ENCODE measurements at regions not wholly inside any gene's neighbourhood (a gene's known extent, or its start where the extent isn't known, plus 50 kb on each side); places are given as distances from the start of the nearest gene placed in this dataset.

DNA sequence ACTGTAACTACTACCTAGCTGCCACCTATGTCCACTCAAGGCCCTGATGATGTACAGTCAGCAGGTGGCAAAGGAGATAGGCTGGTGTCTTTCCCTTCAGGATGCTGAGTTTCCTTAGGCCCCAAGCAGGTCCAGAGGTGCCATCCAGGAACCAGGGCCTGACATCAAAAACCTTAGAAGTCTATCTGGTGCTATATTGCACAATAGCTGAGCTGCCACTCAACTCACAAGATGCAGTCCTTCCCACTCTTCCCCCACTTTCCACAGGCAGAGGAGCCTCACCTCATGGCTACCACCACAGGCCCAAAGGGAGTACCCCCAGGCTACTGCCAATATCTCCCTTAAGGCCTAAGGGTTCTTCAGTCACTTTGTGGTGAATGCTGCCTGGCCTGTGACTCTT is 83.9 kb upstream of the ZNF827 start:
- FAIRE-seq, result no peak

DNA sequence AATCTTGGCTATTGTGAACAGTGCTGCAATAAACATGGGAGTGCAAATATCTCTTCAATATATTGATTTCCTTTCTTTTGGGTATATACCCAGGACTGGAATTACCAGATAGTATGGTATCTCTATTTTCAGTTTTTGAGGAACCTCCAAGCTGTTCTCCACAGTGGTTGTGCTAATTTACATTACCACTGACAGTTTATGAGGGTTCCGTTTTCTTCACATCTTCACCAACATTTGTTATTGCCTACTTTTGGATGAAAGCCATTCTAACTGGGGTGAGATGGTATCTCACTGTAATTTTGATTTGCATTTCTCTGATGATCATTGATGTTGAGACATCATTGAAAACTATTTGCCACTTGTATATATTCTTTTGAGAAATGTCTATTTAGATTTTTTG is 79.6 kb upstream of the ZNF827 start:
- no peak for FAIRE-seq

DNA sequence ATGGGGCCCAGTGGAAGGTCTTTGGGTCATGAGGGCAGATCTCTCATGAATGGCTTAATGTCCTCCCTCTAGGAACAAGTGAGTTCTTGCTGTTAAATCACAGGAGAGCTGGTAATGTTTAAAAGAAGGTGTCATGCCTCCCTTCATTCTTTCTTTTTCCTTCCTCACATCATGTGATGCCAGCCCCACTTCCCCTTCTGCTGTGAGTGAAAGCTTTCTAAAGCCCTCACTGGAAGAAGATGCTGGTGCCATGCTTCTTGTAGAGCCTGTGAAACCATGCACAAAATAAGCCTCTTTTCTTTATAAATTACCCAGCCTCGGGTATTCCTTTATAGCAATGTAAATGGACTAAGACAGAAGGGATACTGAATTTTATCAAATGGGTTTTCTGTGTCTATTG is 66.1 kb upstream of the ZNF827 start:
- no peak for FAIRE-seq

DNA sequence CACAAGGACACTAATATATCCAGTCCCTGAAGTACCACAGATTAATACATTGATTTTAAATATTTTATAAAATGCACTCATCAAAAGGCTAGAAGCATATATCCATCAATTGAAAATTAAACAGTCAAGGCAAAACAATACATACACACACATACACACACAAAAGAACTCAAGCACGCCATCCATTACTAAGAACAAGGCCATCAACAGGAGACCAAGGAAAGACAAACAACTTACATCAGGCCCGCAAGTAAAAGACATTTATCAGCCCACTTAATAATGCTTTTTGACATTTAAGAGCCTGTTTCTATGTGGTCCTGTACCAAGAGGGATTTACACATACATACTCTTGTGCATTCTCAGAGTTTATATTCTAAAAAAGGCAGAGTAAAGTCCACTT is 50.0 kb upstream of the ZNF827 start:
- FAIRE-seq, result no peak

All from A204.1 (cell line).